Esophagus muscularis mucosa (tissue), 3 donors: ENCODE measurements at regions not wholly inside any gene's neighbourhood (a gene's known extent, or its start where the extent isn't known, plus 50 kb on each side); places are given as distances from the start of the nearest gene placed in this dataset.

Experiments used
- POLR2A ChIP-seq: fragments of 450-650 bp; IDR thresholded peaks from one replicate; pipeline ENCODE4 v1.6.1; 2017; ENCODE audit warnings: antibody characterized with exemption, moderate library complexity, mild to moderate bottlenecking, low read depth
- POLR2AphosphoS5 ChIP-seq, 2 donors: sonication (generic); formaldehyde crosslinking; IDR thresholded peaks; one replicate each; pipeline ENCODE4 v1.6.1; 2017; ENCODE audit warnings: antibody characterized with exemption in 2 of 2
- TF ChIP-seq, protein P1 (sequence below), 3 experiments: fragments of 200-600 bp in 2 of 3; fragments of 450-650 bp in 1 of 3; sonication (generic) in 2 of 3; IDR thresholded peaks; one replicate each; pipeline ENCODE4 v1.5.1; 2017 to 2019; ENCODE audit warnings: antibody characterized with exemption in 3 of 3, mild to moderate bottlenecking in 2 of 3, moderate library complexity in 1 of 3

- TF ChIP-seq, protein P1, sequence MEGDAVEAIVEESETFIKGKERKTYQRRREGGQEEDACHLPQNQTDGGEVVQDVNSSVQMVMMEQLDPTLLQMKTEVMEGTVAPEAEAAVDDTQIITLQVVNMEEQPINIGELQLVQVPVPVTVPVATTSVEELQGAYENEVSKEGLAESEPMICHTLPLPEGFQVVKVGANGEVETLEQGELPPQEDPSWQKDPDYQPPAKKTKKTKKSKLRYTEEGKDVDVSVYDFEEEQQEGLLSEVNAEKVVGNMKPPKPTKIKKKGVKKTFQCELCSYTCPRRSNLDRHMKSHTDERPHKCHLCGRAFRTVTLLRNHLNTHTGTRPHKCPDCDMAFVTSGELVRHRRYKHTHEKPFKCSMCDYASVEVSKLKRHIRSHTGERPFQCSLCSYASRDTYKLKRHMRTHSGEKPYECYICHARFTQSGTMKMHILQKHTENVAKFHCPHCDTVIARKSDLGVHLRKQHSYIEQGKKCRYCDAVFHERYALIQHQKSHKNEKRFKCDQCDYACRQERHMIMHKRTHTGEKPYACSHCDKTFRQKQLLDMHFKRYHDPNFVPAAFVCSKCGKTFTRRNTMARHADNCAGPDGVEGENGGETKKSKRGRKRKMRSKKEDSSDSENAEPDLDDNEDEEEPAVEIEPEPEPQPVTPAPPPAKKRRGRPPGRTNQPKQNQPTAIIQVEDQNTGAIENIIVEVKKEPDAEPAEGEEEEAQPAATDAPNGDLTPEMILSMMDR (IDR thresholded peaks at IDR 0.05) = no peak
- TF ChIP-seq POLR2A = no peak
- TF ChIP-seq POLR2AphosphoS5 (IDR thresholded peaks at IDR 0.05) = no peak
These were observed 214.8 kb downstream of the KLF6 start for GRCh38 chr10:3570131-3570729.
